ENCODE measurements at regions not wholly inside any gene's neighbourhood (a gene's known extent, or its start where the extent isn't known, plus 50 kb on each side); places are given as distances from the start of the nearest gene placed in this dataset.
A peak's percentile ranks its signal among the peaks of the same experiment; 100 is the strongest.

GRCh38 chr1:5711956-5712645, 280.1 kb downstream of the NPHP4 start:
- DNase-seq, result no peak

GRCh38 chr1:5711079-5711478, 281.1 kb downstream of the NPHP4 start:
- no peak for DNase-seq

- peak; percentile 44 for DNase-seq
These were observed 282.2 kb downstream of the NPHP4 start for GRCh38 chr1:5709976-5710375.

DNA sequence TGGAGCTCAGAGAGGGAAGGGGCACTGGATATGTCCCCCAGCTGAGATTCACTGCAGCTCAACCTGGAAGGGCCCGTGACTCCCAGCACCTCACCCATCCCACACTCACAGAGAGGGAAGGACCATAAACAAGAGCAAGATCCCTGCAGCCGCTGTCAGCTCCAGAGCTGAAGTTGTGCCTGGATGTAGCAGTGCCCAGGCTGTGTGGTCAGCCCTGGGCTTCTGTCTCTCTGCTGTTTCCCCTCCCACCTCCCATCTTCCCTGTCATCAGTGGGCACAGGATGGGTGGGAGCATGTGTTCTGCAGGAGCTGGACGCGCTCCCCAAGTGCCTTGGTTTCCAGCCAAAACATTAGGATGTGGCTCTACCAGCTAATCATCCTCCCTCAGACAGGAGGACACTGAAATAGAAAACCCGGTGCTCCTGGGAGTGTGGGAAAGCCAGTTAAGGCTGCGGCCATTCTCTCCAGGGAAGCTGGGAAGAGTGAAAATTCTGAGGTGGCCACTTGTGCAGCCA, 282.7 kb downstream of the NPHP4 start:
- DNase-seq, result no peak

DNA sequence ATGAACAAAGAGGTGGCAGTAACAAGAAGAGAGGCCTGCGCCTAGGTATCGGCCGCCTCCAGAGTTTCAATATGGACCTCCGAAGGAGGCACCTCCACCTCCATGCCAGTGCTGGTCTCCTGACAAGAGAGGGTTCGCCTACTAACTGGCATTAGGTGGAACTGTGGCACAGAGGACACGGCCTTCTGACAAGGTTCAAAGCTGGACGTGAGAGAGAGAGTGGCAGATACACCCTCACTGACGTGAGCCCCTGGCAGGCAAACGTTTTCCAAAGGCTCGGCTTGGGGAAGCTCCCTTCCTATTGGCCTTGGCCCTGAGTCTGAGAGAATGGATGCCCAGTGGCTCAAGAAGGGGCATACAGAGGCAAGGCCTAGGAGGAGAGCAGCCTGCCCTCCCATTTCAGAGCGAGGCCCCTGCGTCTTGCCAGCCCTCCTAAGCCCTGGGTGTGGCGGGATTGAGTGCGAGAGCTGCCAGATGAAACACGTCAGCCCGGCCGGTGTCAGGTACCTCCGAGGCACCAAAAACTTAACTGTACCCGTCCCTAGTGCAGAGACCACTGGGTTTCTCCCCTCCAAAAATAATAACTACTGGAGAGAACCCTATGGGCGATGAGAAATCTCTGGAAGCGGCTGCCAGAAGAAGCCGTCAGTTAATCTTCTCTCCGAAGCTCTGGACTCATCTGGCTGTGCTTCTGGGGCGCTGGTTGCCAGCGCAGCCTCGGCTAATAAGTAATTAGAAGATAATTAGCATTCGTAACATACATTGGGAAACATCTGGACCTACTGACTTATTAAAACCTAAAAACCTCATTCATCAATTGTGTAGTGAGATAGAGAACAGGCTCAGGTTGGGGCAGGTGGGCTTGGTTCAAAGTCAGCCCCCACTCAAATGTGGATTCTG, 283.6 kb downstream of the NPHP4 start:
- DNase-seq, result no peak

- no peak for DNase-seq
These were observed 284.5 kb downstream of the NPHP4 start for GRCh38 chr1:5707566-5708345.

GRCh38 chr1:5706239-5706638, 286.0 kb downstream of the NPHP4 start:
- DNase-seq, result no peak

- no peak for DNase-seq
These were observed 286.5 kb downstream of the NPHP4 start for GRCh38 chr1:5705751-5706150.

DNA sequence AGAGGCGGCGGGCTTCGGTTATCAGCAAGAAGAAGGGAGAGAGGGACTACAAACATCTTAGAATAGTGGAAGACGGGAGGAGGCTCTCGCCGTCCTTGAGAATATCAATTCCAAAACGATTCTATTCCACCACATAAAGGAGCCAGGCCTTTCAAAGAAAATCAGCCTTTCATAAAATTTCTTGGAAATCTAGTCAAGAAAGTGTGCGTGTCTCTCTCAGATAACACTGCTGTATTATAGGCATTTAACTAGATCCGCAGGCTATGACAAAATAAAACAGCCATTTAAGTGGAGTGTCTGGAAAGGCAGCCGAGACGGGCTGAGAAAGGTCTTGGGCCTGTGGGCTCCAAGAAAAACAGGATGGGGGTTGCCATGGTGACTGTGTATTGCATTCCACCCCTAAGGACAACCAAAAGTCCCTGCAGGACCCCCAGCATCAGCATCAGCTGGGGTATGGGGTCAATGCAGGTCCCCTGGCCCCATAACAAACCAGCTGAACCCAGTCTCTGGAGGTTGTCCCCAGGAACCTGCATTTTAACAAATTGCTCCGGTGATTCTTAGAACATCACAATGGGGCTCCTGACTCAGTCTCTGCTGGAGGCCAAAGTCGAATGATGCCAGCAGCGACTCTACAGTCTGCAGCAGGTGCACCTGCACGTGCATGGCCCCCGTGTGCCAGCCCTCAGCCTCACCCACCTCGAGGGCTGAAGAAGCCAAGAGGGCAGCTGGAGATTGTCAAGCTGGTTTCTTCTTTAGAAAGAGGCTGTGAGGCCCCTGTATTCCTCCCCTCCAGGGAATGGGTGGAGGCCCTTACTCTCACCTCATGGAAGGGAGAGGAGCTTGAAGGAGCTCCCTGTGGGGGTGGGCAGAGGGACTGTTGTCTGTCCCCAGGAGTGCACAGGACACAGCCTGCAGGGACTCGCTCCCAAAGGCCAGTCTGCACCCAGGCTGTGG, 287.4 kb downstream of the NPHP4 start:
- DNase-seq, result no peak

- no peak for DNase-seq
These were observed 290.6 kb downstream of the NPHP4 start for GRCh38 chr1:5701642-5702041.

DNA sequence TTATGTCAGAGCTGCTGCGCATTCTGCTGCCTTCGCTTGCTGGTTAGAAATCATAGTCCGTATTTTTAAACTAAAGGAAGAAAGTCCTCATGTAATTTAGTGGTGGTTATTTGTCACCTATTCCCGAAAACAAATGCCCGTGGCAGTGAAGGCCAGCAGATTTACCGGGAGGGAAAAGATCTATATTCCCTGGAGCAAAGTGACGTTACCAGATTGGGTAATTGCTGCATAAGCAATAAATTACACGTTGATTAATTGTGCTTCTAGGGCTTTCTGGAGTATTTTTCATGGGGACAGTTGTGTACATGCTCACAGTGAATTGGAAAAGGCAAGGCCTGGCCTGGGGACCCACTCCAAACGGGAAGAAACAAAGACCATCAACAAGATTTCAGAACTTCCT, 298.7 kb downstream of the NPHP4 start:
- DNase-seq, result no peak

GRCh38 chr1:5692664-5693063, 299.6 kb downstream of the NPHP4 start:
- DNase-seq, result no peak

- DNase-seq, result no peak
These were observed 300.3 kb downstream of the NPHP4 start for GRCh38 chr1:5691795-5692509.

DNA sequence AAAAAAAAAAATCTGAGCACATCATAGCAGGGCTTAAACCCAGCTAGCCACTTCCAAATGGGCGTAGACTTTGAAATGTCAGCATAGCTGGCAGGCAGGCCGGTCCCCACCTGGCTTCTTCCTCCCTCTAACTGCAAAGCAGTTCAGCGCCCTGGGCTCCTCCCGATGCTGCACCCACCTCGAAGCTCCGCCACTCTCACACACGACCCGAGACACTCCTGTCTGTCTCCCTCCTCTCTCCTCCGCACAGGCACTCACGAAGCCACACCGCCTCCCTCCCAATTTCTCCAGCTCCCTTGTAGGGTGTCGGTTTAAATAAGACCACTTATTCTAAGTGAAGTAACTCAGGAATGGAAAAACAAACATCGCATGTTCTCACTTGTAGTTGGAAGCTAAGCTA, 301.3 kb downstream of the NPHP4 start:
- no peak for DNase-seq

GRCh38 chr1:5690291-5690690, 301.9 kb downstream of the NPHP4 start:
- no peak for DNase-seq

- DNase-seq, result no peak
These were observed 303.8 kb downstream of the NPHP4 start for GRCh38 chr1:5688081-5689077.

GRCh38 chr1:5686925-5687706, 305.1 kb downstream of the NPHP4 start:
- DNase-seq, result no peak

DNA sequence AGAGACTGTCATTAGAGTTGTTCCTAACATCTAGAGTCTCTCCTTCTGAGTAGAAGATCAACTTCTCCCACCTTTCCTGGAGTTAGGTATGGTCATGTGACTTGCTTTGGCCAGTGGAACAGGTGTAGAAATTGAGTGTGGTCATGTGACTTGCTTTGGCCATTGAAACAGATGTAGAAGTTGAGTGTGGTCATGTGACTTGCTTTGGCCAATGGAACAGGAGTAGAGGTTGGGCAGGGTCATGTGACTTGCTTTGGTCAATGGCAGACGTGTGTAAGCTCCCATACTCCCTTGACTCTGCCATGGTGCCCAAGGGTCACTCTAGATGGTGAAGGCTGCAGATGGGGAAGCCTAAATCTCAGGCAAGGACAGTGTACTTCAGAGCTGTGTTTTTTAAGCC, 306.0 kb downstream of the NPHP4 start:
- DNase-seq, result no peak

DNA sequence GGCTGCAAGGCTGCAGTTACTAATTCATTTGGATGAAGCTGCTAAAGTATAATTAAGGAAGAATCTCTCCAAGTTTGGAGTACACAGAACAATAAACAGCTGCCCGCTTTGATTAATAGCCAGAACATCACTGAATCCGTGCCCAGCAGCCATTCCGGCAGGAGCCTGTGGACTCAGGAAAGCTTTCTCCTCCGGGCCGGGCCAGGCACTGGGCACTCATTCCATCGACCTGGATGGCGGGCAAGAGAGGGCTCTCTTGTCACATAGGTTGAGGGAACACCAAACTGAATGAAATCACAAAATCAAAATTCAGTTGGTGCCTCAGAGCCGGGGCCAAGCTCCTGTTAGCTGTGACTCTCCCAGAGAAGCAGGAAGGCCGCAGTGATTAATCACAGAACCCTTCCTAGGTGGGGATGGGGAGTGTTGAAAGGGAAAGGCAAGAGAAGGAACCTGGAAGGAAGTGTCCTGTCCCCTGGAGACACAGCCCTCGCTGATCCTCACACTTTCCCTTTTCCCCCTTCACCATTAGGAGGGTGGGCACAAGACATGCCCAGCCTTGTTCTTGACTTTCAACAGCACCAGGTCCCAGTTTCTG, 306.7 kb downstream of the NPHP4 start:
- no peak for DNase-seq
